DMS 273 (cell line): ENCODE measurements at regions not wholly inside any gene's neighbourhood (a gene's known extent, or its start where the extent isn't known, plus 50 kb on each side); places are given as distances from the start of the nearest gene placed in this dataset.

Experiments used
- DNase-seq: peaks from one replicate; lab custom pipeline; 2025; ENCODE audit not compliant: unreplicated experiment; lab: John Stamatoyannopoulos, UW

- no peak for DNase-seq
Observed at GRCh38 chr11:91771961-91772360, 452.7 kb upstream of the FAT3 start.

- DNase-seq, result no peak
Observed at GRCh38 chr11:91768783-91769182, 455.8 kb upstream of the FAT3 start.

GRCh38 chr11:91763331-91763730 is 461.3 kb upstream of the FAT3 start:
- no peak for DNase-seq

- peak; percentile 22 for DNase-seq
Observed at GRCh38 chr11:91761406-91762025, 463.1 kb upstream of the FAT3 start.

- DNase-seq, result no peak
Observed at GRCh38 chr11:91756829-91757480, 467.7 kb upstream of the FAT3 start.

- no peak for DNase-seq
Observed at GRCh38 chr11:91755951-91756707, 468.5 kb upstream of the FAT3 start.

GRCh38 chr11:91755526-91755925 is 469.1 kb upstream of the FAT3 start:
- DNase-seq, result no peak

- DNase-seq, result no peak
Observed at GRCh38 chr11:91749251-91749650, 475.4 kb upstream of the FAT3 start.

- no peak for DNase-seq
Observed at GRCh38 chr11:91742155-91742554, 482.5 kb upstream of the FAT3 start.

- no peak for DNase-seq
Observed at GRCh38 chr11:91731051-91731450, 493.6 kb upstream of the FAT3 start.

GRCh38 chr11:91730620-91731019 is 494.0 kb upstream of the FAT3 start:
- no peak for DNase-seq

- no peak for DNase-seq
Observed at GRCh38 chr11:91730057-91730456, 494.6 kb upstream of the FAT3 start.

GRCh38 chr11:91717169-91717568 is 507.4 kb upstream of the FAT3 start:
- no peak for DNase-seq

GRCh38 chr11:91707652-91708482 is 516.8 kb upstream of the FAT3 start:
- DNase-seq, result no peak

- DNase-seq, result no peak
Observed at GRCh38 chr11:91703042-91703441, 521.6 kb upstream of the FAT3 start.

- DNase-seq, result no peak
Observed at GRCh38 chr11:91700854-91701253, 523.8 kb upstream of the FAT3 start.

GRCh38 chr11:91698845-91699244 is 525.8 kb upstream of the FAT3 start:
- no peak for DNase-seq

GRCh38 chr11:91694331-91694730 is 530.3 kb upstream of the FAT3 start:
- no peak for DNase-seq

GRCh38 chr11:91691872-91692271 is 532.7 kb upstream of the FAT3 start:
- no peak for DNase-seq

GRCh38 chr11:91688672-91689071 is 535.9 kb upstream of the FAT3 start:
- DNase-seq, result no peak

GRCh38 chr11:91686700-91687099 is 537.9 kb upstream of the FAT3 start:
- DNase-seq, result no peak
